GM23248 (cell line): ENCODE measurements at regions not wholly inside any gene's neighbourhood (a gene's known extent, or its start where the extent isn't known, plus 50 kb on each side); places are given as distances from the start of the nearest gene placed in this dataset.

ENCODE experiments used
- DNase-seq: peaks from one replicate; pipeline ENCODE4 v3.0.0-alpha.2; 2015
- H2AFZ ChIP-seq: fragments of 200-600 bp; sonication (generic); 2 replicates; pipeline ENCODE4 v1.6.1; 2016; ENCODE audit warnings: antibody characterized with exemption
- H3F3A ChIP-seq: fragments of 200-600 bp; sonication (generic); 2 replicates; pipeline ENCODE4 v1.6.1; 2016; ENCODE audit warnings: mild to moderate bottlenecking, antibody characterized with exemption, mixed run types; ENCODE audit not compliant: insufficient read depth
- H3K27ac ChIP-seq: fragments of 200-600 bp; sonication (generic); 2 replicates; pipeline ENCODE4 v1.5.1; 2016; ENCODE audit warnings: mild to moderate bottlenecking
- H3K27me3 ChIP-seq: fragments of 200-600 bp; sonication (generic); replicated peaks from 2 replicates; pipeline ENCODE4 v1.6.1; 2016; ENCODE audit warnings: mild to moderate bottlenecking; ENCODE audit not compliant: insufficient read depth
- H3K36me3 ChIP-seq: fragments of 200-600 bp; sonication (generic); 2 replicates; pipeline ENCODE4 v1.6.1; 2016; ENCODE audit warnings: low read depth, mild to moderate bottlenecking
- H3K4me1 ChIP-seq: fragments of 200-600 bp; sonication (generic); 2 replicates; pipeline ENCODE4 v1.6.1; 2016; ENCODE audit warnings: mild to moderate bottlenecking; ENCODE audit not compliant: insufficient read depth
- H3K4me2 ChIP-seq: fragments of 200-600 bp; sonication (generic); one replicate; pipeline ENCODE4 v1.6.1; 2016; ENCODE audit warnings: mild to moderate bottlenecking; ENCODE audit not compliant: unreplicated experiment
- H3K4me3 ChIP-seq: fragments of 200-600 bp; sonication (generic); 2 replicates; pipeline ENCODE4 v1.5.1; 2016; ENCODE audit warnings: mild to moderate bottlenecking
- H3K79me2 ChIP-seq: fragments of 200-600 bp; sonication (generic); 2 replicates; pipeline ENCODE4 v1.6.1; 2016; ENCODE audit warnings: mild to moderate bottlenecking; ENCODE audit not compliant: insufficient read depth
- H3K9ac ChIP-seq: fragments of 200-600 bp; sonication (generic); 2 replicates; pipeline ENCODE4 v1.6.1; 2016; ENCODE audit warnings: mild to moderate bottlenecking
- H3K9me2 ChIP-seq: fragments of 200-600 bp; sonication (generic); 2 replicates; pipeline ENCODE4 v1.6.1; 2016; ENCODE audit warnings: mixed run types, mild to moderate bottlenecking, moderate library complexity; ENCODE audit not compliant: insufficient read depth
- H3K9me3 ChIP-seq: fragments of 200-600 bp; sonication (generic); one replicate; pipeline ENCODE4 v1.6.1; 2017; ENCODE audit warnings: low read depth
- H4K20me1 ChIP-seq: fragments of 200-600 bp; sonication (generic); 2 replicates; pipeline ENCODE4 v1.6.0; 2016; ENCODE audit not compliant: insufficient read depth
- EZH2 ChIP-seq: fragments of 200-600 bp; sonication (generic); IDR thresholded peaks from 2 replicates; pipeline ENCODE4 v1.6.1; 2018; ENCODE audit warnings: antibody characterized with exemption, mild to moderate bottlenecking; ENCODE audit not compliant: insufficient read depth, poor library complexity, severe bottlenecking
- EZH2phosphoT487 ChIP-seq: fragments of 200-600 bp; sonication (generic); IDR thresholded peaks from 2 replicates; pipeline ENCODE4 v1.6.1; 2018; ENCODE audit warnings: antibody characterized with exemption, moderate library complexity, mild to moderate bottlenecking, low read depth; ENCODE audit not compliant: insufficient read depth
- WGBS, 2 experiments: methylation state at CpG; one replicate each; pipeline ENCODE4 v1.1.6; 2015 to 2017; ENCODE audit warnings: low lambda C conversion rate in 2 of 2, low coverage in 1 of 2; ENCODE audit errors: missing lambda C conversion rate in 2 of 2; 5-methylcytosine and 5-hydroxymethylcytosine counted together
- in situ Hi-C: fragments of 300-500 bp; cut with MboI; formaldehyde crosslinking; loops from 2 replicates; pipeline ENCODE4 v1.15.0; 2020

DNA sequence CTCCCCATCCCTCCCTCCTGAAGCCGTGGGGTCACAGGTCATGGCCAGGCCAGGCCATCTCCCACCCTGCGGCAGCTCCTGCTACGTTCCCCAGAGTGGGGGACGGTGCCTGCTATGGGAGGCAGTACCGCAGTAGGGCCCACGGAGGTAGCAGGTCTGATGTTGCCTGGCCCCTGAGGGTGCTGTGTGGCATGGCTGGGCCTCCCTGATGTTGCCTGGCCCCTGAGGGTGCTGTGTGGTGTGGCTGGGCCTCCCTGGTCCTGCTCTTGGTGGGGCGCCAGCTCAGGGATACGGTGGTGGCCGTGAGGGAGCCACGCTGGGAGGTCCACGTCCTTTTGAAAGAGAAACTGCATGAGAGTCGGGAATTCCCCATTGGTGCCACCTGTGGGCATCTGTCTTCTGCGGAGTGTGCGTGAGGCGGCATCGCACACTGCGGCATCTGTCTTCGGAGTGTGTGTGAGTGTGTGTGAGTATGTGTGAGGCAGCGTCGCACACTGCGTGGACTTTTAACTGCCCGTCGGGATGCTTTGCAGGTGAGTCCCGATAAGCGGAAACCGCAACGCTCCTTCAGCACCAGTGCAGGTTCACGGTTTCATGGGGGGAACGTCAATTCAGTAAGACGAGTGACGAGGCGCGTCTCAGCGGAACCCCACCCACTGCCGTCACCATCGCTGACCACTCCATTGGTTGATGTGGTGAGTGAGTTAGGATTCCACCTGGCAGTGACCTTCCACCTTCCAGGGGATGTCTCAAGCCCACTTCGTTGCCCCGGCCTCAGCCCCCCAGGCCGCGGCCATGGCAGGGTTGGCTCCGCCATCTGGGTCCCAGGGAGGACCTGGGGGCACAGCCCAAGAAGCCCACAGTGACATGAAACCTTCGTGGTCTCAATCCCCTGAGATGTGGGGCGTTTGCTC lies 51.2 kb upstream of the CFAP46 start:
- H3K27ac ChIP-seq, result no peak overlapping the region
- DNase-seq, result no peak
- H3K9ac ChIP-seq, result peak overlapping the region; percentile 74
- H3K9me3 ChIP-seq, result no peaks in the 10 kb centered on the region
- H2AFZ ChIP-seq, result peak overlapping the region; percentile 86
- H3K36me3 ChIP-seq, result no peaks in the 10 kb centered on the region
- no peaks in the 10 kb centered on the region for H3K4me1 ChIP-seq
- in situ Hi-C loops, result no loop called here
- no peaks in the 10 kb centered on the region for H4K20me1 ChIP-seq
- 88 to 90% methylated on average over 41 to 43 of the region's 43 CpGs for WGBS, 2 experiments
- no peaks in the 10 kb centered on the region for H3K9me2 ChIP-seq
- TF ChIP-seq EZH2phosphoT487 (no peak), EZH2 (no peak)
- peak overlapping the region; percentile 85 for H3K4me2 ChIP-seq
- H3K4me3 ChIP-seq, result peak overlapping the region; percentile 77
- no peaks in the 10 kb centered on the region for H3K27me3 ChIP-seq
- no peaks in the 10 kb centered on the region for H3K79me2 ChIP-seq
- H3F3A ChIP-seq, result no peaks in the 10 kb centered on the region

DNA sequence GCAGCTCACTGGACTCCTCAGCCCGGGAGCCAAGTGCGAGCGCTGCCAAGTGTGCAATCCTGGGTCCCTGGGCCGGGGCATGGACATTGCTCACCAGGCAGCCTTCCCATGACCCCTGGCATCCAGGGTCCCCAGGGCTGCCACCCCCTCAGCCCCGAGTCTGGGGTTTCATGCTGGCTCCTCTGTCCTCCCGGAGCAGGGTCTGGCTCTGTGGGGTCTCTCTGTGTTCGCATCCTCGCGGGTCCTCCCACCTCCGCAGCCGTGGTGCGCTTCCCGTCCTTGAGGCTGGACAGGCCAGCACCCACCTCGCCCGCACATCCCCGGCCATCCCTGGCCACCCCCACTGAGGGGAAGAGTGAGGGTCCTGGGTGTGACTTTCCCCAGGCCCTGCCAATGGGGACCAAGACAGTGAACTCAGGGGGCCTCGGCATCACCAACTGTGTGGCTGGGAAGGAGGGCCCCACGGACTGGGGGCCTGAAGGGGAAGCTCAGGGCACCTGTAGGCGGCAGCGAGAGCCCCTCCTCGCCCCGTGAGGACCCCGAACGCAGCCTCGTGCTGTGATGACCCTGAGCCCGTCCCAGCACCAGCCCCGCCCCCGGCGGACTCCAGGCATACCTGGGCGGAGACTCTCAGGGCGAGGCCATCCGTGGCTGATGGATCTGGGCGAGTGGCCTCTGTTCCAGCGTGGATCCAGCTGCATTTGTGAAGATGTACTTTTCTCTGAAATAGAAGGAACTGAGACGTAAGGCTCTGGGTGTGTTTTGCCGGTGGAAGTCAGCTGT lies 50.3 kb upstream of the CFAP46 start:
- in situ Hi-C loops, result no loop called here
- WGBS, 2 experiments, result 86 to 93% methylated on average over 26 to 35 of the region's 36 CpGs
- no peak overlapping the region for H3K27ac ChIP-seq

More for the DNA sequence above, 50.3 kb upstream of the CFAP46 start:
- no peak for DNase-seq
- Histone ChIP-seq H3K79me2 (no peaks in the 10 kb centered on the region), H3K27me3 (no peaks in the 10 kb centered on the region), H2AFZ (no peak overlapping the region), H3K36me3 (no peaks in the 10 kb centered on the region), H3K4me1 (no peaks in the 10 kb centered on the region), H3K9ac (no peak overlapping the region), H3K9me3 (no peaks in the 10 kb centered on the region), H3F3A (peaks cover 4% of the 10 kb centered on the region), H4K20me1 (no peaks in the 10 kb centered on the region), H3K4me2 (no peak overlapping the region), H3K4me3 (no peak overlapping the region), H3K9me2 (no peaks in the 10 kb centered on the region)
- TF ChIP-seq EZH2 (no peak), EZH2phosphoT487 (no peak)
